CD4-positive, alpha-beta memory T cell (primary cell): ENCODE measurements at regions not wholly inside any gene's neighbourhood (a gene's known extent, or its start where the extent isn't known, plus 50 kb on each side); places are given as distances from the start of the nearest gene placed in this dataset.
A peak's percentile ranks its signal among the peaks of the same experiment; 100 is the strongest.
"Not testable (repeated sequence)": the region's sequence is repeated elsewhere in the genome, so short reads cannot be mapped to it uniquely, and the experiment has no call there.

Experiments
- CTCF ChIA-PET: fragments of 350-600 bp; sonication (Branson Sonifier 250); formaldehyde crosslinking; loops from one replicate; lab custom pipeline; 2021; ENCODE audit warnings: inconsistent platforms; ENCODE audit not compliant: partially characterized antibody; lab: Charles Lee
- POLR2A ChIA-PET: fragments of 350-600 bp; sonication (Branson Sonifier 250); formaldehyde crosslinking; loops from one replicate; lab custom pipeline; 2021; ENCODE audit not compliant: partially characterized antibody; lab: Charles Lee
- DNase-seq, 5 donors: peaks; one replicate each; pipeline versions ENCODE4 v3.0.0 to v3.0.0-alpha.2; 2020 to 2022; ENCODE audit warnings: mixed read lengths in 1 of 5
- H3K27ac ChIP-seq: one replicate; pipeline ENCODE4 v1.7.0; 2013; ENCODE audit warnings: low read depth, low read length
- H3K27me3 ChIP-seq: 2 replicates; pipeline ENCODE4 v1.7.0; 2013; ENCODE audit warnings: mild to moderate bottlenecking, low read length, moderate library complexity; ENCODE audit not compliant: insufficient read depth
- H3K36me3 ChIP-seq: 2 replicates; pipeline ENCODE4 v1.7.0; 2013; ENCODE audit warnings: mild to moderate bottlenecking, low read length, moderate library complexity; ENCODE audit not compliant: insufficient read depth
- H3K4me1 ChIP-seq: 2 replicates; pipeline ENCODE4 v1.7.0; 2013; ENCODE audit warnings: mild to moderate bottlenecking, low read length, moderate library complexity; ENCODE audit not compliant: insufficient read depth
- H3K4me3 ChIP-seq, 2 donors: one replicate each; pipeline ENCODE4 v1.7.0; 2013; ENCODE audit warnings: low read length in 2 of 2, mild to moderate bottlenecking in 1 of 2
- H3K9me3 ChIP-seq, 2 donors: one replicate each; pipeline ENCODE4 v1.7.0; 2013; ENCODE audit warnings: low read length in 2 of 2, control low read depth in 1 of 2; ENCODE audit not compliant: control insufficient read depth in 1 of 2
- H3K27ac Mint-ChIP-seq, 7 donors: one replicate each; pipeline ENCODE4 v1.8.0; 2020 to 2021; ENCODE audit warnings: mixed read lengths in 7 of 7, mild to moderate bottlenecking in 6 of 7, inconsistent platforms in 3 of 7, moderate library complexity in 3 of 7
- H3K27me3 Mint-ChIP-seq, 2 donors: one replicate each; pipeline ENCODE4 v1.8.0; 2020 to 2021; ENCODE audit warnings: mixed read lengths in 2 of 2
- H3K36me3 Mint-ChIP-seq, 2 donors: one replicate each; pipeline ENCODE4 v1.8.0; 2020 to 2021; ENCODE audit warnings: mixed read lengths in 2 of 2, inconsistent platforms in 1 of 2, mild to moderate bottlenecking in 1 of 2
- H3K4me1 Mint-ChIP-seq, 4 donors: one replicate each; pipeline ENCODE4 v1.8.0; 2020 to 2021; ENCODE audit warnings: mixed read lengths in 4 of 4, mild to moderate bottlenecking in 1 of 4
- H3K4me3 Mint-ChIP-seq, 8 donors: one replicate each; pipeline ENCODE4 v1.8.0; 2020 to 2021; ENCODE audit warnings: mixed read lengths in 8 of 8, mild to moderate bottlenecking in 7 of 8, moderate library complexity in 6 of 8, inconsistent platforms in 3 of 8
- H3K9me3 Mint-ChIP-seq, 8 donors: one replicate each; pipeline ENCODE4 v1.8.0; 2020 to 2021; ENCODE audit warnings: mixed read lengths in 8 of 8, mild to moderate bottlenecking in 5 of 8, inconsistent platforms in 3 of 8, moderate library complexity in 1 of 8
- intact Hi-C: fragments of 100-400 bp; cut with micrococcal nuclease; formaldehyde crosslinking; loops from one replicate; pipeline ENCODE4 v1.15.1; 2023

- Mint-ChIP-seq H3K27me3 (no peaks in the 10 kb centered on the region), H3K36me3 (no peaks in the 10 kb centered on the region), H3K9me3 (no peaks in the 10 kb centered on the region), H3K4me3 (peak overlapping the region; percentile 1 to 82 (median 78)), H3K27ac (peak overlapping the region; percentile 38 to 99 (median 97)), H3K4me1 (peaks cover 54 to 84% (median 71%) of the 10 kb centered on the region in 4 donors)
- intact Hi-C loops: loop anchor here (1.0 kb wide), 1 partner anchor 10 kb away; no protein-coding TSS in a partner anchor
- ChIA-PET CTCF (interaction anchor here (0.9 to 1.0 kb wide), 2 partner anchors 11 to 13 kb away, joined by 3 to 8 read pairs; no protein-coding TSS in a partner anchor), POLR2A (interaction anchor here (0.7 kb wide), 1 partner anchor 11 kb away, joined by 8 read pairs; no protein-coding TSS in a partner anchor)
- DNase-seq: peak; percentile 78 to 91 (median 84)
- Histone ChIP-seq H3K9me3 (no peaks in the 10 kb centered on the region), H3K27ac (peak overlapping the region; percentile 63), H3K27me3 (no peaks in the 10 kb centered on the region), H3K36me3 (no peaks in the 10 kb centered on the region), H3K4me1 (peaks cover 71% of the 10 kb centered on the region), H3K4me3 (peak overlapping the region in 1 of 2 donors; percentile 18)
These were observed 647.8 kb downstream of the TMEM121 start for GRCh38 chr14:106174206-106174605.

DNA sequence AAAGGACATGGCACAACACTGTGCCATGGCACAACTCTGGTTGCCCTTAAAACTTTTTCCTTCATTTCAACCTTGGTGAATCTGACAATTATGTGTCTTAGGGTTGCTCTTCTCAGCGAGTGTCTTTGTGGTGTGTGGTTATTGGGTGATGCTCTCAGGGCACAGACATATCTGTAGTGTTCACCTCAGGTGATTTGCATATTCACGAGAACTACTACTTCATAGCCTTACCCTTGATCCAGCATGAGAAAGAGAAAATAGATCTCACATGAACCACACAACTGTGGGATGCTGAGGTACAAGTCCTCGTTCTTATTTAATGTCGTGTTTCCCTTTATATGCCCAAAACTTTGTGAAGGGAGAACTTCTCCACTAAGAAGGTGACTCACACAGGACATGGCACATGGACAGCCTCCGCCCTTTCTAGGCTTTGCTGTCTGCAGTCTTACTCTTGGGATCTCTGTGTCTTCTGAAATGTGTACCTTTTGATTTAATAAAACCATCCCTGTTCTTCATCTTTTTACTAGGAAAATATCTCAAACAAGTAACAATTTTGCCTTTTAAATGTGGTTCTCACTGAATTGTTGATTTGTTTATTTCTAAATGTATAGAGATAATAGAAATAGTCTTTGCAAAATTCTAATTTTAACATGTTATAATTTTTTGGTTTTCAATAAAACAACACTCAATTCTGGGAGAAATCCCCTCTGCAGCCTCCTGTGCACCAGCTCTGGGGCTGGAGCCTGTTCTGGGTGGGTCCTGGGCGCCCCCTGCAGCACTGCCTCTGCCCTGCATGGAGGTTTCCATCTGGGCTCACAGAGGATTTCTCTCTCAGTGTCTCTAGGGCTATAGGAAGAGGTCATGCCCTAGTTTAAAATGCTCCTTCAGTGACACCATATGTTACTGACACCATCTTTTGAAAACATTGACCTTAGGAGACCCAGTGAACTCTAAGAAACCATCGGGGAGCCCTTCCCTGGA is 651.2 kb downstream of the TMEM121 start:
- H3K36me3 Mint-ChIP-seq, intact Hi-C loops, H3K9me3 ChIP-seq, H3K27ac ChIP-seq, H3K4me3 ChIP-seq, H3K36me3 ChIP-seq, H3K27me3 ChIP-seq, CTCF ChIA-PET, H3K27me3 Mint-ChIP-seq, H3K9me3 Mint-ChIP-seq: not testable (repeated sequence)
- H3K4me1 ChIP-seq: peaks cover 70% of the 10 kb centered on the region
- POLR2A ChIA-PET: interaction anchor here (1.1 kb wide), 1 partner anchor 32 kb away, joined by 3 read pairs; no protein-coding TSS in a partner anchor
- Mint-ChIP-seq H3K4me3 (peak overlapping the region in 7 of 8 donors; percentile 22 to 72 (median 60)), H3K27ac (peak overlapping the region; percentile 38 to 97 (median 88)), H3K4me1 (peaks cover 45 to 77% (median 62%) of the 10 kb centered on the region in 4 donors)
- peak; percentile 74 to 82 (median 79) for DNase-seq

DNA sequence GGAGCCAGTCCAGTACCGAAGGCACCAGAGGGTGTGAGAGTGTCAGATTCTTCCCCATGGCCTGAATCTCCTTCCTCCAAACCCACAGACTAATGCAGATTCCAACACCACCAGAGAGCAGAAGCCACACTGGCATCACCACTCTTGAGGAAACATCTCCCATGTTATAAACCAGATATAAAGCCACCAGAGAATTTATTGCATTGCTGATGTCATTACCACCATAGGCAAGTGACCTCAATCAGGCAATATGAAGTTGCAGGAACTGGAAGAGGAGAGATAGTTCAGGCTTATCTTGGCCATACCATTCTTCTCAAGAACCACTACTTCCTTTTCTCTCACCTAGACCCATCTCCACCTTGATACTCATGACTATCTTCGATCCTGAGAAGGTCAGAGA is 653.4 kb downstream of the TMEM121 start:
- H3K4me3 Mint-ChIP-seq: no peak overlapping the region
- intact Hi-C loops: no loop called here
- peaks cover 46 to 79% (median 62%) of the 10 kb centered on the region in 4 donors for H3K4me1 Mint-ChIP-seq

DNA sequence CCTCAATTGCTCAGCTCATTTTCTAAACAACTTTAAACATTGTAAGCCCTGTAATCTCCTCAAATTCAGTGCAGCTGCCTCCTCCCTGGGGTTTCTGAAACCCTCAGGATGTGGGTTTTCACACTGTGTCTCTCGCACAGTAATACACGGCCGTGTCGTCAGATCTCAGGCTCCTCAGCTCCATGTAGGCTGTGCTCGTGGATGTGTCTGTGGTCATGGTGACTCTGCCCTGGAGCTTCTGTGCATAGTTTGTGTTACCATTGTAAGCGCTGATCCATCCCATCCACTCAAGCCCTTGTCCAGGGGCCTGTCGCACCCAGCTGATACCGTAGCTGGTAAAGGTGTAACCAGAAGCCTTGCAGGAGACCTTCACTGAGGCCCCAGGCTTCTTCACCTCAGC is 658.4 kb downstream of the TMEM121 start:
- H3K4me3 ChIP-seq: peak overlapping the region in 1 of 2 donors; percentile 43
- CTCF ChIA-PET: interaction anchor here (0.8 to 2.3 kb wide), 19 partner anchors 9 to 580 kb away, joined by 3 to 31 read pairs (median 5); no protein-coding TSS in a partner anchor
- H3K4me3 Mint-ChIP-seq: peak overlapping the region in 7 of 8 donors; percentile 19 to 76 (median 63)
- H3K27ac Mint-ChIP-seq: peak overlapping the region; percentile 74 to 95 (median 90)
- POLR2A ChIA-PET: interaction anchor here (0.8 to 1.5 kb wide), 6 partner anchors 9 to 64 kb away, joined by 3 to 8 read pairs (median 5); no protein-coding TSS in a partner anchor
- not testable (repeated sequence) for H3K9me3 ChIP-seq, H3K27me3 ChIP-seq, H3K36me3 Mint-ChIP-seq, H3K27me3 Mint-ChIP-seq, H3K9me3 Mint-ChIP-seq, H3K36me3 ChIP-seq
- intact Hi-C loops: loop anchor here (1.0 to 5.0 kb wide), 4 partner anchors 10 to 122 kb away; no protein-coding TSS in a partner anchor
- H3K4me1 Mint-ChIP-seq: peaks cover 32 to 58% (median 43%) of the 10 kb centered on the region in 4 donors
- H3K27ac ChIP-seq: peak overlapping the region; percentile 55
- DNase-seq: peak; percentile 77 to 89 (median 81)
- peaks cover 45% of the 10 kb centered on the region for H3K4me1 ChIP-seq

More for the DNA sequence above, 653.4 kb downstream of the TMEM121 start:
- H3K27ac Mint-ChIP-seq: peak overlapping the region in 2 of 7 donors; percentile 15 to 22
- Histone ChIP-seq H3K4me1 (peaks cover 68% of the 10 kb centered on the region), H3K27ac (no peak overlapping the region), H3K36me3 (no peaks in the 10 kb centered on the region), H3K9me3 (no peaks in the 10 kb centered on the region), H3K27me3 (no peaks in the 10 kb centered on the region), H3K4me3 (no peak overlapping the region)
- POLR2A ChIA-PET: no interaction called here
- H3K9me3 Mint-ChIP-seq: no peaks in the 10 kb centered on the region
- CTCF ChIA-PET: interaction anchor here (1.2 to 2.9 kb wide), 2 partner anchors 27 to 30 kb away, joined by 3 to 8 read pairs; no protein-coding TSS in a partner anchor
- DNase-seq: no peak
- H3K27me3 Mint-ChIP-seq: no peaks in the 10 kb centered on the region
- no peaks in the 10 kb centered on the region for H3K36me3 Mint-ChIP-seq

- not testable (repeated sequence) for H3K27me3 Mint-ChIP-seq, H3K9me3 ChIP-seq, H3K36me3 Mint-ChIP-seq, DNase-seq, H3K36me3 ChIP-seq, H3K9me3 Mint-ChIP-seq, H3K27me3 ChIP-seq
- Histone ChIP-seq H3K4me1 (peaks cover 40% of the 10 kb centered on the region), H3K4me3 (peak overlapping the region in 1 of 2 donors; percentile 43), H3K27ac (peak overlapping the region; percentile 55)
- peaks cover 28 to 54% (median 40%) of the 10 kb centered on the region in 4 donors for H3K4me1 Mint-ChIP-seq
- ChIA-PET POLR2A (interaction anchor here (0.8 to 1.5 kb wide), 6 partner anchors 10 to 65 kb away, joined by 3 to 8 read pairs (median 5); no protein-coding TSS in a partner anchor), CTCF (interaction anchor here (0.8 to 2.3 kb wide), 20 partner anchors 9 to 579 kb away, joined by 3 to 31 read pairs (median 4); no protein-coding TSS in a partner anchor)
- intact Hi-C loops: loop anchor here (2.0 to 5.0 kb wide), 3 partner anchors 33 to 123 kb away; no protein-coding TSS in a partner anchor
- peak overlapping the region in 7 of 8 donors; percentile 19 to 76 (median 63) for H3K4me3 Mint-ChIP-seq
- H3K27ac Mint-ChIP-seq: peak overlapping the region; percentile 74 to 95 (median 90)
These were observed 658.9 kb downstream of the TMEM121 start for GRCh38 chr14:106185174-106185836.

GRCh38 chr14:106185837-106186233 is 659.5 kb downstream of the TMEM121 start:
- Mint-ChIP-seq H3K4me3 (peak overlapping the region in 7 of 8 donors; percentile 19 to 76 (median 58)), H3K27me3 (no peaks in the 10 kb centered on the region), H3K36me3 (no peaks in the 10 kb centered on the region), H3K27ac (peak overlapping the region; percentile 74 to 95 (median 90)), H3K4me1 (peaks cover 28 to 54% (median 39%) of the 10 kb centered on the region in 4 donors), H3K9me3 (no peaks in the 10 kb centered on the region)
- Histone ChIP-seq H3K27me3 (no peaks in the 10 kb centered on the region), H3K4me1 (peaks cover 40% of the 10 kb centered on the region), H3K4me3 (no peak overlapping the region), H3K9me3 (no peaks in the 10 kb centered on the region), H3K27ac (peak overlapping the region; percentile 19), H3K36me3 (no peaks in the 10 kb centered on the region)
- intact Hi-C loops: loop anchor here (2.0 to 5.0 kb wide), 3 partner anchors 34 to 123 kb away; no protein-coding TSS in a partner anchor
- DNase-seq: peak; percentile 70 to 77 (median 73)
- ChIA-PET POLR2A (interaction anchor here (1.5 kb wide), 1 partner anchor 12 kb away, joined by 8 read pairs; no protein-coding TSS in a partner anchor), CTCF (interaction anchor here (0.8 to 2.4 kb wide), 14 partner anchors 11 to 579 kb away, joined by 3 to 31 read pairs (median 8); no protein-coding TSS in a partner anchor)
